Stimulated activated CD8-positive, alpha-beta memory T cell treated with anti-CD3 and anti-CD28 coated beads, Interleukin-7, amount 100 ng/mL, for 1 hour (primary cell): ENCODE measurements at regions not wholly inside any gene's neighbourhood (a gene's known extent, or its start where the extent isn't known, plus 50 kb on each side); places are given as distances from the start of the nearest gene placed in this dataset.

ENCODE experiments used
- DNase-seq, 2 donors: peaks; one replicate each; pipeline ENCODE4 v3.0.0-alpha.2; 2020; ENCODE audit warnings: low read depth in 2 of 2

DNA sequence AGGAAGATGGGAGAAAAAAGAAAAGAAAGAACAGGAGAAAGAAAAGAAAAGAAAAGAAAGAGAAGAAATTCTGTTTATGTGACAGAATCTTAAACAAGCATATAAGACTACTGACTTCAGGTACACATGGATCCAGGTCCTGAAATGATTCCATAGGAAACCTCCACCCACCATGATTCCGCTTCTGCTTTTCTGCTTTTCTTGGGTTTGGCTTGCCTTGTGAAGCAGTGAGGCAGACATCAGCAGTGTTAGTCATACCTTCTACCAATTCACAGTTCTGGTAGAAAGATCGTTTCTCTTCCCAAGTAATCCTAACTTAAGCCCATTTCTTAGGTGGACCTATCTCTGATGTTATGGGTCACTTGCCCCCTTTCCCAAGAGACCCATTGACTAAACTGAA is 660.1 kb upstream of the RBFOX1 start:
- DNase-seq = no peak

DNA sequence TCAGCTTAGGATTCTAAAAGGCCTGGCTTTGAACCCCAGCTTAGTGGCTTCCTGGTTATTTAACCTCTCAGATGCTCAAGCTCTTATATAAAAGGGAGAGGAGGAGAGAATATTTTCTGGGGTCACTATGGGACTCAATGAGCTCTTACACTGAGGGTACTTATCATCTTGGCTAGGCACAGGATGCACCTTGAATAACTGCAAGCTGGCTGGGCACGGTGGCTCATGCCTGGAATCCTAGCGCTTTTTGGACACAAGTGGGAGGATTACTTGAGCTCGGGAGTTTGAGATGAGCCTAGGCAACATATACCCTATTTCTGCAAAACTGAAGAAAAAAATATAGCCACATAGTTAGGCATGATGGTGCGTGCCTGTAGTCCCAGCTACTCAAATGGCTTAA is 665.3 kb upstream of the RBFOX1 start:
- no peak for DNase-seq

DNA sequence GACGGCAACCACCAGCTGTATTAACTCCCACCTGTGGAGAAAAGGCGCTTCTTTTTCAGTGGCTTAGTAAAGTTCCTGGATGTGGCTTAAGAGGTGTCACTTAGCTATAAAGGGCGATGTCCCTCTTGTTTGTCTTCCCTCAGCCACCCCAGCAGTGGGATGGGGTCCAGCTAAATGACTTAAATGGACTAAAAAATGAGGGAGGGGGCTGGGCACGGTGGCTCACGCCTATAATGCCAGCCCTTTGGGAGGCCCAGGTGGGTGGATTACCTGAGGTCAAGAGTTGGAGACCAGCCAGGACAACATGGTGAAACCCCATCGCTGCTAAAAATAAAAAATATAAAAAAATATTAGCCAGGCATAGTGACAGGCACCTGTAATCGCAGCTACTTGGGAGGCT is 667.5 kb upstream of the RBFOX1 start:
- DNase-seq = no peak

DNA sequence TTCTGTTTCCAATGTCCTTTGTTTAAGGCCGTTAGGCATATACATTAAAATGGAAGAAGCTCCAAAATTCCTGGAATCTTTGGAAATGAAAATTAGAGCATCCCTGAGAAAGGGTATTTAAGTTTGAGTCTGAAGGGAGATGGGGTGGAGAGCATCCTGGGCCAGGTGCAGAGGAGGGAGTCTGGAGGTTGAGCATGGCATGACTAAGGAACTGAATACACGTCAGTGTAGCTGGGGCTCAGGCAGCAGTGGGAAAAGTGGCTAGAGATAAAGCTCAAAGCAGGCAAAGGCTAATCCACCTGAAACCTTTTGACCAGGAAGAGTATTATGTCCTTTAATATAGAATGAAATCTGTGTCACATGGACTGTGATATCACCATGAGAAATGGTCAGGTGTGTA is 669.0 kb upstream of the RBFOX1 start:
- no peak for DNase-seq

DNA sequence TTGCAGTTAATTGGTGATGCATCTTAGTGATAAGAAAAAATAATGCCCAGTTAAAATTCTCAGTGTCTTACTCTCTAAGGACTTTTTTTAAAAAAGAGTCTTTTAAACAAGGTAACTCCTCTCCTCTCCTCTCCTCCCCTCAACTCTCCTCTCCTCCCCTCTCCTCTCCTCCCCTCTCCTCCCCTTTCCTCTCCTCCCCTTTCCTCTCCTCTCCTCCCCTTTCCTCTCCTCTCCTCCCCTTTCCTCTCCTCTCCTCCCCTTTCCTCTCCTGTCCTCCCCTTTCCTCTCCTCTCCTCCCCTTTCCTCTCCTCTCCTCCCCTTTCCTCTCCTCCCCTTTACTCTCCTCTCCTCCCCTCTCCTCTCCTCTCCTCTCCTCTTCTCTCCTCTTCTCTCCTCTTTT is 675.9 kb upstream of the RBFOX1 start:
- DNase-seq = no peak

DNA sequence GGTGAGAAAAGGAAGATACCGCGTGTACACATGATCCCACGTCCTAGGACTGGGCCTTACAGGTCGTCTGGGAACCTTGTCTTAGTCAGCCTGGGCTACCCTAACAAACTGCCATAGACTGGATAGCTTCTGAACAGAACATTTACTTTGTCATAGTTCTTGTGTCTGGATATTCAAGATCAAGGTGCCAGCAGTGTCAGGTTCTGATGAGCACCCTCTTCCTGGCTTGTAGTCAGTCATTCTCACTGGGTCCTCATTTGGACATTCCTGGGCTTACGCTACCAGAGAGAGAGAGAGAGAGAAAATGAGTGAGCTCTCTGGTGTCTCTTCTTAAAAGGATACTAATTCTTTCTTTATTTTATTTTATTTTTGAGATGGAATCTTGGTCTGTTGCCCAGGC is 685.8 kb upstream of the RBFOX1 start:
- DNase-seq = no peak

DNA sequence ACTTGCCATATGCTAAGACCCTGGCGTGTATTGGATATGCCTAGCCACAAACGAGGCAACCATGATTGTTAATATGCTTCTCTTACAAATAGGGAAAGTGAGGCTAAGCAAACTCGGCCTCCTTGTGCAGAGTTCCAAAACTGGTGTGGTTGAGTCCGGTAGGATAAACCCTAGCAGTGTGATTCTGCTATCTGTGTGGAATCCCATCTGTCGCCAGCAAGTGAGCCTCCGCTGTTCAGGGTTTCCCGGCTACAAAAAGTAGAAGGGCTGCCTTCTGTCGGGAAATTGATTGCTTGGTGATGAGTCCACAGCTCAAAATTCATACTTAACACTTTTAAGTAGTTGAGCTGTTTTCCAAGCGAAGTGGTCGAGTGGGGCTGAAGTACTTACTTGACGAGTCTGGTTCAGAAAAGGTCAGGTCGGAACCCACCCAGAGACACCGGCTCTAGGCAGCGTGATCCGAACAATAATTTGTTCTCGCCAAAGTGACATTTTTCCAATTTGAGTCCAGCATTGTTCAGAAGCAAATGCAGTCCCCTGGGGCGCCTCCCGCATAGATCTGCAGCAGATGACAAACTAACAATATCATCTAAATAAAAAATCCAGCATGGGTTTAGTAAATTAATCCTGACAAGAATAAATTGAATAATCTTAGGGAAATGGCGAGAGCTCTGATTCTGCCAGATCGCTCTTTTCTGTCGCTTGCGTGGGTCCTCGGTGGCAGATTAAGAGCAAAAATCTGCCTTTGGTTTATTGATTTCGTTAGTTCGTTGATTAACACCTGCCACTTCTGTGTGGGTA is 686.7 kb upstream of the RBFOX1 start:
- no peak for DNase-seq

DNA sequence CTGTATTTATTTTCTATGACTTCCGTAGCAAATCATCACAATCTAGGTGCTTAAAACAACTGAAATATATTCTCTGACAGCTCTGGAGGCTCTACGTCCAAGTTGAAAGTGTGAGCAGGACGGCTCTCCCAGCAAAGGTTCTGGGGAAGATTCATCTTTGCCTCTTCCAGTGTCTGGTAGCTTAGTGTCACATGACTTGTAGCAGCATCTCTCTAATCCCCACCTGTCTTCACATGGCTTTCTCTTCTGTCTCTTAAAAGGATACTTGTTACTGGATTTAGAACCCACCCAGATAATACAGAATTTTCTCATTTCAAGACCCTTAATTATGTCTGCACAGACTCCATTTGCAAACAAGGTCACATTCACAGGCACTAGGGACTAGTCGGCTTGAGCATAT is 687.7 kb upstream of the RBFOX1 start:
- no peak for DNase-seq

DNA sequence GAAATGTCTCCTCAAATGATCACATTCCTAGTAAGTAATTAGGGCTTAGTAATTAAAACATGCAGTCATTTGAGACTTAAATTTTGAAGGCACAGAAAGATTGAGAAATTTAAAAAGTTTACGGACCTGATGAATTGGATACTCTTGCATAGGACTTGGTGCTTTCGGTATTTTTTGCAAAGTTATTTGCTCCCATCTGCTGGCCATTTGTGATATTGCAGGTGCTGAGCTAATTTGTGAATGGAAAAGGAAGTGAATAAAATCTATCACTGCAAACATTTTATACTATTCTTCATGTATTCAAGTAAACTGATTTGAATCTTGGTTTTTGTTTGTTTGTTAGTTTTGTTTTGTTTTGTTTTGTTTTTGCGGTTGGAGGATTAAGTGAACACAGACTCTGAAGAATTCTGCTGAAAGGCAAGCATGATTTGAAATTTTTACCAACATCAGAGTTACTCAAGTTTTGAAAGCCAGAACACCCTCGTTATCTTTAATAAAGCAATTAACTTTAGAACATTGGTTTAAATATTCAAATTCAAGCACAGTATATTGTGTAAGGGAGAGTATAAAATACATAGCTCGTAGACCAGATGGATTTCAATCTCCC is 689.5 kb upstream of the RBFOX1 start:
- peak; percentile 3 to 12 for DNase-seq

DNA sequence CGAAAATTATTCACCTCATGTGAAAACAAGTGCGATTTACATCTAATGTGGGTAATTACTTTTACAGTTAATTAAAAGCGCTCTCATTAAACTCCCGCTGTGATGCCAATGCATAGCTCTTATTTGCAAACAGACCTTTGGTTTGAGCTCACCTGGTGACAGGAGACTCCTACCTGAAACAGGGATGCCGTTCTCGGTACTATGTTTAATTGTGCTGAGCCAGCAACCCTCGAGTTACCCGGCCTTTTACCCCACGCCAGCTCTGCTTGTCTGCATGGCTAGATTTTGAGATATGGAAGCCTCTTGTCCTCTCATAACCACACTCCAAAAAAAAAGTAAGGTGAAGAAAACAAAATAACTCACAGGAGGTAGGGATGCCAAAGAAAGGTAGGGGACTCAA is 690.4 kb upstream of the RBFOX1 start:
- no peak for DNase-seq

DNA sequence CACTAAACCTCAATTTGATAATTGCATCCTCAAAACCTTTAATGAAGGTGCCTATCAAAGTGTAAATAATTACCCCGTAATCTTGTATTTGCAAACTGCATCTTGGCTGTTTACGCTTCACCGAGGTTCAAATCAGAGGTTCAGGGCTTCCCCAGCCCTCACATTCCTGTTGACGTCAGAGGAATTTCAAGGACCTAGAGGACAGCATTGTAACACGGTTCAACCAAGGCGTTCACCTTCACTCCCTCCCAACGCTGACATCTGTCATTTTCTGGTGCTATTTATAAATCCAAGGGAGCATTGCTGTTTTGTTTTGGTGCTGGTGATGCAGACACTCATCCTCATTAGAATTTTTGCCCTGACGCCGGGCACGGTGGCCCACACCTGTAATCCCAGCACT is 691.6 kb upstream of the RBFOX1 start:
- DNase-seq = no peak

DNA sequence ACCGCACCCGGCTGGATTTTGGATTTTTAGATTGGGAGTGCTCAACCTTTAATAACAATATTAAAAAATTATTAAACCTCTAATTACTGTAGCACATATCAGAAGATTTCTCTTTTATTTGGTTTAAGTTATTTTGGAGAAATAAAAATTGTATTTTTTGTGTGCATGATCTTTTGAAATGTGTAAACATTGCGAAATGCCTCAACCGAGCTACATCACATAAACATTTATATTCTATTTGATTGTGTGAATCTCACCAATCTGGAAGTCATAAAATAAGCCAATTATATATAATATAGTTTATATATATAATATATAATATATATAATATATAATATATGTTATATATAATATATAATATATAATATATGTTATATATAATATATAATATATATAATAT is 696.2 kb upstream of the RBFOX1 start:
- no peak for DNase-seq

DNA sequence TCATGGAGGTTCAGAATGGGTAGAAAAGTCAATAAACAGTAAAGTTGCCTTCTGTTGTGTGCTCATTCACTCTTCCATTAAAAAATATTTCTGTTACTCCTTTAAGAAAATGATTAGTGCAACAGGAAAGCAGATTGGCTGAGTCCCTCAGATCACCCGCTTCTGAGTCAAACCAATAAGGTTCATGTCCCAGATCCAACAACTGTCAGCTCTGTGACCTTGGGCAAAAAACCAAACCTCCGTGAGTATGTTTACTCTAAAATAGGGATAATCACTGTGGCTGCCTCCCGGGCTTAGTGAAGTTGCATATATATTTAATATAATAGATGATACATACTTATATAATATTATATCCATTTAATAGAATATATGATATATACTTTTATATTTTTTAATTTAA is 698.5 kb upstream of the RBFOX1 start:
- DNase-seq = no peak

DNA sequence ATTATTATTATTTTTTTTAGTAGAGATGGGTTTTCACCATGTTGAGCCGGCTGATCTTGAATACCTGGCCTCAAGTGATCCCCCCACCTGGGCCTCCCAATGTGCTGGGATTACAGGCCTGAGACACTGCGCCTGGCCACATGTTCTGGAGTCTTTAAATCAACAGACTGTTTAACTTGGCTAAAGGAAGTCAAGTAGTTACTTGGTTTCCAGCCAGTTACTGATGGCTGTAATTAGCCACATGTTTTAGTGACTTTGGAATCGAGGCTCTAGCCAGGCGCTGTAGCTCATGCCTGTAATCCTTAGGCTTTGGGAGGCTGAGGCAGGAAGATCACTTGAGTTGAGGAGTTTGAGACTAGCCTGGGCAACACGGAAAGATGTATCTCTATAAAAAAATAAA is 699.2 kb upstream of the RBFOX1 start:
- no peak for DNase-seq

DNA sequence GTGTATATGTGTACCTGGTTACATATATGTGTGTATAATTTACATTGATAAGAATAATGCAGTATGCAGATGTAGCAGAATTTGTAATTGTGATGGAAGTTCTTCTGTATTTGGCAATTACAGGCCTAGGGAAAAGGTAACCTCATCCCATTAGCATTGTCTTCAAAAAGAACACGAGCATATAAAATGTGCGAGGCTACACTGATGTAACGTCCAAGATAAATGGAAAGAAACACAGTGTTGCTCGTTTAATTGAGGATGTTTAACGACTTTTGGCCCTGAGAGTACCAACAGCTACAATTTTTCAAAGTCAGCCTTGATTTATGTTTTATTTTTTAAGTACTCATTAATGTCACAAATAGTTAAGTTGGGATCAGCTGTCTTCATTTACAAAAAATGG is 703.5 kb upstream of the RBFOX1 start:
- no peak for DNase-seq

DNA sequence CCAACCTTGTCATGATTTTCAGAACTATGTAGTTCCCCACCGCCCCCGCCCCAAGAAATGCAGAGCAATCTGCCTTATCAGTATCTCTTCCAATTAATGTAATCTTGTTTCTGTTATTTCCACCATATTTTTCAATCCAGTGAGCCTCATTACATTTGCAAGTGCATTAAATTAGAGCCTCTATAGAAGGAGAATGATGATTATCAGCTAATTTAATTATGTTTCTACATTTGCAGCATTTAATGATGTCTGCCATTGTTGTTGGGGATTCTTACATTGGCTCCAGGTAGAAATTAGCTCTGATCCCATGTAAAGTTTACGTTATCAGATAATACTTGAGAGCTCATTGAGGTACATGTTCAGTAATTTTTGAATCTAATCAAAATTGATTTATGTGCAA is 707.0 kb upstream of the RBFOX1 start:
- DNase-seq = no peak

DNA sequence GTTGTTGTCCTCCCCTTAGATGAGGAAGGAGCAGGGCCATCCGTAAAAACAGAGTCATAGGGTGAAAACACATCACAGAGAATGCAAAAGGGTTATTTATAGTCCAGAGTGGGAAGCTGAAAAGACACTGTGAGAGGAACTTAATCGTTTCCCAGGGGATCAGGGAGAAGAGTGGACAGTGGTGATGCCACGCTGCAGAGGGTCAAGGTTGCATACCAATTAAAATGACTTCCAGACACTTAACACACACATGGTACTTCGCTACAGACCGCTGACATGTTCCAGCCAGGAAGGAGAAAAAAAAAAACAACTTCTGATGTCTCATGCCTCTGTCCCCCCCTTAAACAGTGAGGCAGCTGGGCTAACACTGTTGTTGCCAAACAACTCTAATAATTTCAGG is 713.8 kb upstream of the RBFOX1 start:
- no peak for DNase-seq

DNA sequence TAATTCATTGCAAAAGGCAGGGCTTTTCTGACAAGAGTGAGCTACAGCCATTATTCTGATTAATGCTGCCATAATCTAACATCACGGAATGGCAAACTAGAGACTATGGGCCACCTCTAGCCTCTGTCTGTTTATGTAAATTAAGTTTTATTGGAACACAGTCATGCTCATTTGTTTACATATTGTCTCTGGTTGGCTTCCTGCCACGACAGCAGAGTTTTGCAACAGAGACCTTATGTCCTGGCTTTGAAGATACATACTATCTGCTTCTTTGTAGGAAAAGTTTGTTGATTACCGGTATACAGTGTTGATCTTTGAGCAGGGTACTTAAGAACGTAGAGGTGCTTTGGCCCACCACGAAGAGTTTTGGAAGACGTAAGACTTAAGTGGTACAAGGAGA is 715.9 kb upstream of the RBFOX1 start:
- no peak for DNase-seq

DNA sequence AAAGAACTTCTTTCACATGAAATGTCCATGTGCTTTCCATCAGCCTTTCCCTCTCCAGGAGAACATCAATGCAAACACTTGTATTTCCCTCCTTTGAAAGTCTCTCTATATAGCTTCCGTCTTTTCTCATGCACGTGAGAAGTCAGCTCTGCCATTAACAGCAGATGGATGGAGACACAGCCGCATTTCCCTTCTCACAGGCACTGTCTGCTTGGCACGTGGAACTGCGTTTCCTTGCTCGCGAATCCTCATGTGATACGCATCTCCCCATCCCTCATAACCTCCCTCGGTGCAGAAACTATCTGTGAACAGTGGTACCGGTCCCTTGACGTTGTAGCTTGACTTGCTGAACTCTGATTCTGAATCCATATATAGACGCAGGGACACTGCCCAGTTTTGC is 717.0 kb upstream of the RBFOX1 start:
- no peak for DNase-seq

DNA sequence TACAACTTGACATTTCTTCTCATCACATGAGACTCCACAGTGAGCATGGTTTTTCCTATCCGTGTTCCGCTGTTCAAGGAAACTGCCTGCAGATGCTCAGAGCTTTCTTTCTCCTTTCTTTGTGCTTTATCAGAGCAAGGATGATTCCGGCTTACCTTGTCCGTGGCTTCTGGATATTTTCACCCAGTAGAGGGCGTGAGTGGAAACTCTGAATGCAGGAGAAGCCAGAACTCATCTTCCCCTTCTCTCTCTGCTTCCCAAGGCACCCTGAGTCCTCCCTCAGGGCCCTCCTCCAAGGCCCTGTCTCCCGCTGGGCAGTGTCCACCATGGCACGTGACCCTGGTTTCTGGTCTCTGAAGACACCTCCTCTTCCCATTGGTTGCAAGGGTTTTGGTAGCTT is 721.1 kb upstream of the RBFOX1 start:
- no peak for DNase-seq

DNA sequence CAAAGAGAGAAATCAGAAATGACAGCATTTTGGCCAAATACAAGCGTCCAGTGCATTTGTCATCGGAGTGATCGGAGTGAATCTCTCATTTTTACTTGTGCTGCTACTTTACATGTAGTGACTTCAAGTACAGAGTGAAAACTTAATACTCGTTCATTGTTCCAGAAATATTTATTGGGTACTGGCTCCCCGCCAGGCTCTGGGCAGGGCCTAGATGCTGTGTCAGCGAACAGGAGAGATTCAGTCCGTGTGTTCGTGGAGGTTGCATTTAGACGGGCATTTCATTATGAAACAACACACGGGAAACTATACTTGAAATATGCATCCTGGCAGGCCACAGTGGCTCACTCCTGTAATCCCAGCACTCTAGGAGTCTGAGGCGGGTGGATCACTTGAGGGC is 727.2 kb upstream of the RBFOX1 start:
- DNase-seq = no peak

DNA sequence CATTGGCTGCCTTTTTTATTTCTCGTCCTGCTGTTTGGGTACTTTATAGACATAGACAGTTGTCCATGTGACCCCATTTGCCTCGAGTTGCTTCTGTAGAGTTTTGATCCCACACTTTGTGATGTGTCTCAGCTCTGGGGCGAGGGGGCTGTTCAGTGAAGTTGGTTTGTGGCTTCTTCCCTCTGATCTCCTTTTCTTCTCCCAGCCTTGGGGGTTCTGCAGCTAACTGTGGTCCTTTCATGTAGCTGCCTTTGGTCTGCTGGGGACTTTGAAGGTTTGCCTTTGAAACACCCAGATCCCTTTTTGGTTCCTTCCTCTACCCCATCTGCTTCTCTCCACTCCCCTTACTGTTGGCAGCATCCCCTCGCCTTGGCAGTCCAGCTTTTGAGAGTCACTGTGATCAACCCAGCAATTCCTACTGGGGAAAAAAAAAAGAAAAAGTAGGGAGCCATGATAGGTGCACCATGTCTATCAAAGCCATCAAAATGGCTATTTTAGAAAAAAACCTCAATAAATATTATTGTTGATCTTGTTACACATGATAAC is 728.8 kb upstream of the RBFOX1 start:
- no peak for DNase-seq

DNA sequence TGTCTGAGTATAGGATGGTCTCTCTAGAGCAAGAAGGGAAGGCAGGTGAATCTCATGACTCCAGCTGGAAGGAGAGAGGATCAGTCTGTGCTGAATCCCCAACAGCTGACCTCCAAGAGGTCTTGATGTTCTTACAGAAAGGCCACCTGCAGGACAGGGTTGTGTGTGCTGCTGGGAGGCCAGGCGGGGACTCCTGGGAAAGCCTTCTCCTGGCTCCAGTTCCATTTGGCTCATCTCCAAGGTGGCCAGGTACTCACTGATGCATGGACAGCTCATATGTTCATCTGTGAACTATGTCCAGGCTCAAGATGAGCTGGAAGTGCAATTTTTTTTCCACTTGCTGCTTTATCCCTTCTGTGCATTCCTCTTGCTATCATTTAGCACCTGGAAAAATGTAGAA is 730.2 kb upstream of the RBFOX1 start:
- DNase-seq = no peak

DNA sequence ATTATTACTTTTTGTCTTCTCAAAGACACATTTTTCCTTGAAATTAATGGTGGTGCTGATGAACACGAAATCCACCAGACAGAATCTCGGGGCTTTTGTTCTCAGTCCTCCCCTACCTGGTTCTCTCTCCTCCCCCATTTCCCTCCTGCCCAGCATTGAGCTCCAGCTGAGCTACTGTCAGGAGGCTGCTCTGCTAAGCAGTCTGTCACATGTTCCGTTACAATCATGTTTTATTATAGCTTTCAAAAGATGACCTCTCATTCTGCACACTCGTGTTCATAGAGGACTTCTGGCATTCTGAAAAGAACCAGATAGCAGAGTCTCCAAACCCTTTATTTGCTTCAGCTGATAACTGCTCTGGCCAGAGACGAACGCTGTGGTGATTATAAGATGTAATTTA is 732.5 kb upstream of the RBFOX1 start:
- no peak for DNase-seq
